ENCODE measurements at regions not wholly inside any gene's neighbourhood (a gene's known extent, or its start where the extent isn't known, plus 50 kb on each side); places are given as distances from the start of the nearest gene placed in this dataset.
A peak's percentile ranks its signal among the peaks of the same experiment; 100 is the strongest.

GRCh38 chr2:64914247-64914646, 75.0 kb upstream of the SLC1A4 start:
- H3K36me3 Mint-ChIP-seq, result no peaks in the 10 kb centered on the region
- no peak for ATAC-seq
- no peak overlapping the region for H3K27ac Mint-ChIP-seq
- DNase-seq (ENCODE audit: low spot score), result no peak
- H3K27me3 Mint-ChIP-seq (ENCODE audit: low read depth), result peaks cover 8% of the 10 kb centered on the region
- ChIA-PET POLR2A (no interaction called here), CTCF (interaction anchor here (1.0 to 3.0 kb wide), 5 partner anchors 9 to 128 kb away, joined by 4 to 18 read pairs (median 6); no protein-coding TSS in a partner anchor)
- H3K9me3 Mint-ChIP-seq, result no peaks in the 10 kb centered on the region
- peaks cover 38% of the 10 kb centered on the region for H3K4me1 Mint-ChIP-seq
- H3K4me3 Mint-ChIP-seq, result no peak overlapping the region
- TF ChIP-seq EMX1 (CRISPR knock-in tag; IDR thresholded peaks at IDR 0.05), result no peak
- TF ChIP-seq USF2 (CRISPR knock-in tag; IDR thresholded peaks at IDR 0.05), result no peak
- TF ChIP-seq FOXK1 (CRISPR knock-in tag; IDR thresholded peaks at IDR 0.05), result no peak
- no peak for TF ChIP-seq ZBTB21 (CRISPR knock-in tag; IDR thresholded peaks at IDR 0.05; ENCODE audit: borderline replicate concordance)
- no peak for TF ChIP-seq ZNF671 (CRISPR knock-in tag; IDR thresholded peaks at IDR 0.05)
- TF ChIP-seq, protein P1, sequence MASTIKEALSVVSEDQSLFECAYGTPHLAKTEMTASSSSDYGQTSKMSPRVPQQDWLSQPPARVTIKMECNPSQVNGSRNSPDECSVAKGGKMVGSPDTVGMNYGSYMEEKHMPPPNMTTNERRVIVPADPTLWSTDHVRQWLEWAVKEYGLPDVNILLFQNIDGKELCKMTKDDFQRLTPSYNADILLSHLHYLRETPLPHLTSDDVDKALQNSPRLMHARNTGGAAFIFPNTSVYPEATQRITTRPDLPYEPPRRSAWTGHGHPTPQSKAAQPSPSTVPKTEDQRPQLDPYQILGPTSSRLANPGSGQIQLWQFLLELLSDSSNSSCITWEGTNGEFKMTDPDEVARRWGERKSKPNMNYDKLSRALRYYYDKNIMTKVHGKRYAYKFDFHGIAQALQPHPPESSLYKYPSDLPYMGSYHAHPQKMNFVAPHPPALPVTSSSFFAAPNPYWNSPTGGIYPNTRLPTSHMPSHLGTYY (CRISPR knock-in tag; IDR thresholded peaks at IDR 0.05), result no peak
- TF ChIP-seq CDX4 (CRISPR knock-in tag; IDR thresholded peaks at IDR 0.05; ENCODE audit: borderline replicate concordance), result no peak
- TF ChIP-seq, protein P2, sequence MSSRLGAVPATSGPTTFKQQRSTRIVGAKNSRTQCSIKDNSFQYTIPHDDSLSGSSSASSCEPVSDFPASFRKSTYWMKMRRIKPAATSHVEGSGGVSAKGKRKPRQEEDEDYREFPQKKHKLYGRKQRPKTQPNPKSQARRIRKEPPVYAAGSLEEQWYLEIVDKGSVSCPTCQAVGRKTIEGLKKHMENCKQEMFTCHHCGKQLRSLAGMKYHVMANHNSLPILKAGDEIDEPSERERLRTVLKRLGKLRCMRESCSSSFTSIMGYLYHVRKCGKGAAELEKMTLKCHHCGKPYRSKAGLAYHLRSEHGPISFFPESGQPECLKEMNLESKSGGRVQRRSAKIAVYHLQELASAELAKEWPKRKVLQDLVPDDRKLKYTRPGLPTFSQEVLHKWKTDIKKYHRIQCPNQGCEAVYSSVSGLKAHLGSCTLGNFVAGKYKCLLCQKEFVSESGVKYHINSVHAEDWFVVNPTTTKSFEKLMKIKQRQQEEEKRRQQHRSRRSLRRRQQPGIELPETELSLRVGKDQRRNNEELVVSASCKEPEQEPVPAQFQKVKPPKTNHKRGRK (CRISPR knock-in tag; IDR thresholded peaks at IDR 0.05; ENCODE audit: borderline replicate concordance), result no peak
- TF ChIP-seq, protein P3, sequence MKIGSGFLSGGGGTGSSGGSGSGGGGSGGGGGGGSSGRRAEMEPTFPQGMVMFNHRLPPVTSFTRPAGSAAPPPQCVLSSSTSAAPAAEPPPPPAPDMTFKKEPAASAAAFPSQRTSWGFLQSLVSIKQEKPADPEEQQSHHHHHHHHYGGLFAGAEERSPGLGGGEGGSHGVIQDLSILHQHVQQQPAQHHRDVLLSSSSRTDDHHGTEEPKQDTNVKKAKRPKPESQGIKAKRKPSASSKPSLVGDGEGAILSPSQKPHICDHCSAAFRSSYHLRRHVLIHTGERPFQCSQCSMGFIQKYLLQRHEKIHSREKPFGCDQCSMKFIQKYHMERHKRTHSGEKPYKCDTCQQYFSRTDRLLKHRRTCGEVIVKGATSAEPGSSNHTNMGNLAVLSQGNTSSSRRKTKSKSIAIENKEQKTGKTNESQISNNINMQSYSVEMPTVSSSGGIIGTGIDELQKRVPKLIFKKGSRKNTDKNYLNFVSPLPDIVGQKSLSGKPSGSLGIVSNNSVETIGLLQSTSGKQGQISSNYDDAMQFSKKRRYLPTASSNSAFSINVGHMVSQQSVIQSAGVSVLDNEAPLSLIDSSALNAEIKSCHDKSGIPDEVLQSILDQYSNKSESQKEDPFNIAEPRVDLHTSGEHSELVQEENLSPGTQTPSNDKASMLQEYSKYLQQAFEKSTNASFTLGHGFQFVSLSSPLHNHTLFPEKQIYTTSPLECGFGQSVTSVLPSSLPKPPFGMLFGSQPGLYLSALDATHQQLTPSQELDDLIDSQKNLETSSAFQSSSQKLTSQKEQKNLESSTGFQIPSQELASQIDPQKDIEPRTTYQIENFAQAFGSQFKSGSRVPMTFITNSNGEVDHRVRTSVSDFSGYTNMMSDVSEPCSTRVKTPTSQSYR (CRISPR knock-in tag; IDR thresholded peaks at IDR 0.05), result no peak
- TF ChIP-seq, protein P4, sequence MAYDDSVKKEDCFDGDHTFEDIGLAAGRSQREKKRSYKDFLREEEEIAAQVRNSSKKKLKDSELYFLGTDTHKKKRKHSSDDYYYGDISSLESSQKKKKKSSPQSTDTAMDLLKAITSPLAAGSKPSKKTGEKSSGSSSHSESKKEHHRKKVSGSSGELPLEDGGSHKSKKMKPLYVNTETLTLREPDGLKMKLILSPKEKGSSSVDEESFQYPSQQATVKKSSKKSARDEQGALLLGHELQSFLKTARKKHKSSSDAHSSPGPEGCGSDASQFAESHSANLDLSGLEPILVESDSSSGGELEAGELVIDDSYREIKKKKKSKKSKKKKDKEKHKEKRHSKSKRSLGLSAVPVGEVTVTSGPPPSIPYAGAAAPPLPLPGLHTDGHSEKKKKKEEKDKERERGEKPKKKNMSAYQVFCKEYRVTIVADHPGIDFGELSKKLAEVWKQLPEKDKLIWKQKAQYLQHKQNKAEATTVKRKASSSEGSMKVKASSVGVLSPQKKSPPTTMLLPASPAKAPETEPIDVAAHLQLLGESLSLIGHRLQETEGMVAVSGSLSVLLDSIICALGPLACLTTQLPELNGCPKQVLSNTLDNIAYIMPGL (CRISPR knock-in tag; IDR thresholded peaks at IDR 0.05), result no peak
- no peak for TF ChIP-seq MXD4 (CRISPR knock-in tag; IDR thresholded peaks at IDR 0.05; ENCODE audit: borderline replicate concordance)

DNA sequence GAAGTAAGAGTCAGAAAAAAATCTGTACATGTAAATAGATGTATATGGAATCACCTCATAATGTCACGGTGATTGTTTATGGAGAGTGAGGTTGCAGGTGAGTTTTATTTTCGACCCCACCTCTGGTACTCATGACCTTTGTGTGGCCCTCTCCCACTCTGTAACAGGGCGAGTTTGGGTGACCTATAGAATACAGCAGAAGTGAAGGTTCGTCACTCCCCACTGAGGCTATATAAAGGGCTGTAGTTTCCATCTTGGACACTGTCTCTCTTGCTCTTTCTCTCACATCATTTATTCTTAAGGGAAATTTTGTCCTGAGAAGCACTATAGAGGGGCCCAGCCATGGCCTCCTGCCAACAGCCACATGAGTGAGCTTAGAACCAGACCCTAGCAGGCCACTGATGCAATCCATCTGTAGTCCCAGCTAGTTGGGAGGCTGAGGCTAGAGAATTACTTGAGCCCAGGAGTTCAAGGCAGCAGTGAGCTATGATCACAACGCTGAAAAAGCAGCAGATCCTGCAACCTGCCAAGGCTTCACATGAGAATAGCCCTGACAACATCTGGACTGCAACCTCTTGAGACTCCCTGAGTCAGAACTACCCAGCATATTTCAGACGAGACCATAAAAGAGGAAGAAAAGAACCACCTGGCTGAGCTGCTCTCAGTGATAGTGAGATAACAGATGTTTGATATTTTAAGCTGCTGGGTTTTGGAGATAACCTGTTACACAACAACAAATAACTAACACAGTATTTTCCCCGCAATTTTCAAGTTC, 74.3 kb upstream of the SLC1A4 start:
- H3K4me3 Mint-ChIP-seq, result no peak overlapping the region
- H3K4me1 Mint-ChIP-seq, result peaks cover 39% of the 10 kb centered on the region
- no peak overlapping the region for H3K27ac Mint-ChIP-seq
- TF ChIP-seq KAT7 (CRISPR knock-in tag; IDR thresholded peaks at IDR 0.05; ENCODE audit: borderline replicate concordance) (no peak), GABPB1 (CRISPR knock-in tag; IDR thresholded peaks at IDR 0.05) (peak; percentile 39; the same call in 1 of the 2 replicates)
- H3K27me3 Mint-ChIP-seq (ENCODE audit: low read depth), result peaks cover 15% of the 10 kb centered on the region
- POLR2A ChIA-PET, result interaction anchor here (0.6 kb wide), 1 partner anchor 272 kb away, joined by 3 read pairs; no protein-coding TSS in a partner anchor
- H3K9me3 Mint-ChIP-seq, result no peaks in the 10 kb centered on the region
- DNase-seq (ENCODE audit: low spot score) (no peak), ATAC-seq (no peak)
- H3K36me3 Mint-ChIP-seq, result no peaks in the 10 kb centered on the region
- CTCF ChIA-PET, result interaction anchor here (1.1 to 3.0 kb wide), 5 partner anchors 8 to 125 kb away, joined by 3 to 18 read pairs (median 4); no protein-coding TSS in a partner anchor

Data from WTC11 (cell line).